ENCODE measurements at regions not wholly inside any gene's neighbourhood (a gene's known extent, or its start where the extent isn't known, plus 50 kb on each side); places are given as distances from the start of the nearest gene placed in this dataset.

DNA sequence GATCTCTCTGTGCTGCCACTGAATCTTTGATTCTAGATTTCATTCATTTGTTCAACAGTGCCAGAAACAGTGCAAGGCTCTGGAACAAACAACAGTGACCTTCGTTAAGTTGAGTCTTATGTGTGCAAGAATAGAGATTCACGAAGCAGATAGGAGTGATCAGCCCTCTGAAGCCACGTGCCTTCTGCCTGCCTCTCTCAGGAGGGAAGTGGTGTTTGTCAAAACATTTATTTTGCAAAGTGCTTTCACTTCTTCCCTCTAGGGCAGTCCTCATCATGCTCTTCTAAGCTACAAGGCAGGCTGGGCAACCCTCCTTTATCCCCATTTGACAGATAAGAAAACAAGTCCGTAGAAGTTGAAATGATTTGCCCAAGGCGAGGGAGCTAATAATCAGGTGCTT is 204.3 kb downstream of the TFAP2C start:
- TF ChIP-seq, protein P1, sequence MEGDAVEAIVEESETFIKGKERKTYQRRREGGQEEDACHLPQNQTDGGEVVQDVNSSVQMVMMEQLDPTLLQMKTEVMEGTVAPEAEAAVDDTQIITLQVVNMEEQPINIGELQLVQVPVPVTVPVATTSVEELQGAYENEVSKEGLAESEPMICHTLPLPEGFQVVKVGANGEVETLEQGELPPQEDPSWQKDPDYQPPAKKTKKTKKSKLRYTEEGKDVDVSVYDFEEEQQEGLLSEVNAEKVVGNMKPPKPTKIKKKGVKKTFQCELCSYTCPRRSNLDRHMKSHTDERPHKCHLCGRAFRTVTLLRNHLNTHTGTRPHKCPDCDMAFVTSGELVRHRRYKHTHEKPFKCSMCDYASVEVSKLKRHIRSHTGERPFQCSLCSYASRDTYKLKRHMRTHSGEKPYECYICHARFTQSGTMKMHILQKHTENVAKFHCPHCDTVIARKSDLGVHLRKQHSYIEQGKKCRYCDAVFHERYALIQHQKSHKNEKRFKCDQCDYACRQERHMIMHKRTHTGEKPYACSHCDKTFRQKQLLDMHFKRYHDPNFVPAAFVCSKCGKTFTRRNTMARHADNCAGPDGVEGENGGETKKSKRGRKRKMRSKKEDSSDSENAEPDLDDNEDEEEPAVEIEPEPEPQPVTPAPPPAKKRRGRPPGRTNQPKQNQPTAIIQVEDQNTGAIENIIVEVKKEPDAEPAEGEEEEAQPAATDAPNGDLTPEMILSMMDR (conservative IDR thresholded peaks at IDR 0.05): no peak
- TF ChIP-seq ZFX (IDR thresholded peaks at IDR 0.05): no peak
